ENCODE measurements at regions not wholly inside any gene's neighbourhood (a gene's known extent, or its start where the extent isn't known, plus 50 kb on each side); places are given as distances from the start of the nearest gene placed in this dataset.
A peak's percentile ranks its signal among the peaks of the same experiment; 100 is the strongest.

- ATAC-seq (ENCODE audit: low read depth), result no peak
- DNase-seq, result peak; percentile 10
- no peak overlapping the region for H2BK5ac ChIP-seq (ENCODE audit: low read depth, low read length, poor library complexity, severe bottlenecking)
- in situ Hi-C loops (cut with MboI; ENCODE audit: low sequenced_read_pairs) (no loop called here), intact Hi-C loops (cut with micrococcal nuclease) (no loop called here), dilution Hi-C loops (cut with HindIII; ENCODE audit: low sequenced_read_pairs, unreplicated experiment) (no loop called here)
- H2BK20ac ChIP-seq (ENCODE audit: low read depth, low read length), result no peak overlapping the region
- no peak overlapping the region for H3K4ac ChIP-seq (ENCODE audit: low read depth, low read length)
- H3K4me2 ChIP-seq (ENCODE audit: low read depth, low read length), result no peak overlapping the region
- CTCF ChIA-PET, result no interaction called here
- H2BK120ac ChIP-seq (ENCODE audit: low read depth, low read length), result no peak overlapping the region
- H3K4me1 ChIP-seq (ENCODE audit: control insufficient read depth, insufficient read depth, low read length), result no peaks in the 10 kb centered on the region
- no peaks in the 10 kb centered on the region for H3K36me3 ChIP-seq (ENCODE audit: control insufficient read depth, insufficient read depth, low read length)
- H3K27ac ChIP-seq (ENCODE audit: insufficient read depth, low read length), result no peak overlapping the region
- no peaks in the 10 kb centered on the region for H3K27me3 ChIP-seq (ENCODE audit: control insufficient read depth, insufficient read depth, low read length)
- no peak overlapping the region for H3K4me3 ChIP-seq (ENCODE audit: insufficient read depth, low read depth, low read length)
- H2AK5ac ChIP-seq (ENCODE audit: low read depth, low read length), result no peak overlapping the region
- no peak overlapping the region for H4K91ac ChIP-seq (ENCODE audit: insufficient read depth, low read depth, low read length)
- no peak overlapping the region for H4K5ac ChIP-seq (ENCODE audit: low read depth, low read length)
- no peak overlapping the region for H2BK15ac ChIP-seq (ENCODE audit: low read depth, low read length)
- H4K8ac ChIP-seq (ENCODE audit: low read depth in 2 of 2, low read length in 2 of 2), result no peak overlapping the region
- no peak overlapping the region for H3K23ac ChIP-seq (ENCODE audit: low read depth, low read length)
- no peaks in the 10 kb centered on the region; the same call in 1 of the 2 replicates for H3K9me1 ChIP-seq (ENCODE audit: insufficient read depth, low read length)
- no peak for TF ChIP-seq MXI1 (IDR thresholded peaks at IDR 0.05; ENCODE audit: borderline replicate concordance, low read depth, low read length)
- TF ChIP-seq, protein P1, sequence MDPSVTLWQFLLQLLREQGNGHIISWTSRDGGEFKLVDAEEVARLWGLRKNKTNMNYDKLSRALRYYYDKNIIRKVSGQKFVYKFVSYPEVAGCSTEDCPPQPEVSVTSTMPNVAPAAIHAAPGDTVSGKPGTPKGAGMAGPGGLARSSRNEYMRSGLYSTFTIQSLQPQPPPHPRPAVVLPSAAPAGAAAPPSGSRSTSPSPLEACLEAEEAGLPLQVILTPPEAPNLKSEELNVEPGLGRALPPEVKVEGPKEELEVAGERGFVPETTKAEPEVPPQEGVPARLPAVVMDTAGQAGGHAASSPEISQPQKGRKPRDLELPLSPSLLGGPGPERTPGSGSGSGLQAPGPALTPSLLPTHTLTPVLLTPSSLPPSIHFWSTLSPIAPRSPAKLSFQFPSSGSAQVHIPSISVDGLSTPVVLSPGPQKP (IDR thresholded peaks at IDR 0.05; ENCODE audit: borderline replicate concordance, low read depth, low read length), result no peak
- TF ChIP-seq, protein P2, sequence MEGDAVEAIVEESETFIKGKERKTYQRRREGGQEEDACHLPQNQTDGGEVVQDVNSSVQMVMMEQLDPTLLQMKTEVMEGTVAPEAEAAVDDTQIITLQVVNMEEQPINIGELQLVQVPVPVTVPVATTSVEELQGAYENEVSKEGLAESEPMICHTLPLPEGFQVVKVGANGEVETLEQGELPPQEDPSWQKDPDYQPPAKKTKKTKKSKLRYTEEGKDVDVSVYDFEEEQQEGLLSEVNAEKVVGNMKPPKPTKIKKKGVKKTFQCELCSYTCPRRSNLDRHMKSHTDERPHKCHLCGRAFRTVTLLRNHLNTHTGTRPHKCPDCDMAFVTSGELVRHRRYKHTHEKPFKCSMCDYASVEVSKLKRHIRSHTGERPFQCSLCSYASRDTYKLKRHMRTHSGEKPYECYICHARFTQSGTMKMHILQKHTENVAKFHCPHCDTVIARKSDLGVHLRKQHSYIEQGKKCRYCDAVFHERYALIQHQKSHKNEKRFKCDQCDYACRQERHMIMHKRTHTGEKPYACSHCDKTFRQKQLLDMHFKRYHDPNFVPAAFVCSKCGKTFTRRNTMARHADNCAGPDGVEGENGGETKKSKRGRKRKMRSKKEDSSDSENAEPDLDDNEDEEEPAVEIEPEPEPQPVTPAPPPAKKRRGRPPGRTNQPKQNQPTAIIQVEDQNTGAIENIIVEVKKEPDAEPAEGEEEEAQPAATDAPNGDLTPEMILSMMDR (conservative IDR thresholded peaks at IDR 0.05; ENCODE audit: low read depth, low read length), result no peak
- TF ChIP-seq RCOR1 (IDR thresholded peaks at IDR 0.05; ENCODE audit: insufficient replicate concordance, low read length), result no peak
- no peak overlapping the region for H2AFZ ChIP-seq (replicated peaks; ENCODE audit: low read length, poor library complexity)
- H4K20me1 ChIP-seq (ENCODE audit: insufficient read depth, low read length), result no peaks in the 10 kb centered on the region
- H2AK9ac ChIP-seq (replicated peaks; ENCODE audit: low read depth, low read length, poor library complexity), result no peak overlapping the region
- H3K9ac ChIP-seq (ENCODE audit: low read depth, low read length), result no peak overlapping the region
- no TSS peak for BruUV-seq (replicated peaks)
- no peaks in the 10 kb centered on the region for H3K9me3 ChIP-seq (ENCODE audit: control insufficient read depth, insufficient read depth, low read length)
- POLR2A ChIA-PET (ENCODE audit: unreplicated experiment), result no interaction called here
- no peak overlapping the region for H3K14ac ChIP-seq (replicated peaks; ENCODE audit: low read depth, low read length)
- no peak overlapping the region for H3K56ac ChIP-seq (ENCODE audit: extremely low read depth, insufficient read depth, low read length)
- H3K79me1 ChIP-seq (ENCODE audit: low read depth in 1 of 2, low read length in 2 of 2), result no peaks in the 10 kb centered on the region
- H3K18ac ChIP-seq (ENCODE audit: low read depth, low read length), result no peak overlapping the region
Observed at GRCh38 chr3:31013090-31013489, 118.6 kb upstream of the GADL1 start.

Measured in IMR-90 (cell line).